Right cardiac atrium (tissue), 5 donors: ENCODE measurements at regions not wholly inside any gene's neighbourhood (a gene's known extent, or its start where the extent isn't known, plus 50 kb on each side); places are given as distances from the start of the nearest gene placed in this dataset.
"Not testable (repeated sequence)": the region's sequence is repeated elsewhere in the genome, so short reads cannot be mapped to it uniquely, and the experiment has no call there.

ENCODE experiments used
- ATAC-seq, 2 donors: fragments of 200-7000 bp; cut with Tn5 transposase; one replicate each; pipeline versions ENCODE4 v1.8.0 to v1.9.1; 2020; ENCODE audit warnings: moderate library complexity in 2 of 2, mild to moderate bottlenecking in 1 of 2
- DNase-seq, 3 donors: peaks; one replicate each; pipeline ENCODE4 v3.0.0-alpha.2; 2020
- H3K27ac ChIP-seq: one replicate; pipeline ENCODE4 v1.5.1; 2013; ENCODE audit warnings: mild to moderate bottlenecking, low read length, control low read depth, moderate library complexity
- H3K27me3 ChIP-seq: one replicate; pipeline ENCODE4 v1.6.1; 2013; ENCODE audit not compliant: control insufficient read depth, insufficient read depth
- H3K4me1 ChIP-seq: one replicate; pipeline ENCODE4 v1.6.1; 2013; ENCODE audit warnings: low read length; ENCODE audit not compliant: control insufficient read depth, insufficient read depth
- H3K4me3 ChIP-seq: one replicate; pipeline ENCODE4 v1.5.1; 2013; ENCODE audit warnings: low read length, control low read depth
- H3K9me3 ChIP-seq: one replicate; pipeline ENCODE4 v1.6.1; 2013; ENCODE audit warnings: low read length; ENCODE audit not compliant: control insufficient read depth
- WGBS: extraction: QIAGEN DNeasy Blood & Tissue Kit; methylation state at CpG from one replicate; pipeline ENCODE4 v1.1.7; 2013; 5-methylcytosine and 5-hydroxymethylcytosine counted together
- intact Hi-C, 4 donors: fragments of 100-400 bp; cut with DNase I; formaldehyde crosslinking; loops; one replicate each; pipeline versions ENCODE4 v1.11.0 to v1.14.0; 2022 to 2023
- donor health status: healthy with polysubstance abuse.
- donor health status: DM: no; HTN: yes; CAD: no.
- donor health status: DM: no; HTN: no; CAD: no.
- donor health status: DM: no; HTN: yes; CAD: no; lungs with severe emphysema.
- donor health status: DM: yes; HTN: yes; CAD: no.

- H3K27ac ChIP-seq, ATAC-seq, H3K9me3 ChIP-seq, intact Hi-C loops, DNase-seq, H3K4me3 ChIP-seq, H3K27me3 ChIP-seq, H3K4me1 ChIP-seq: not testable (repeated sequence)
- WGBS = 47% methylated on average over 5 of the region's 6 CpGs
Observed at GRCh38 chr1:120941066-120941465, 51.5 kb downstream of the PPIAL4A start.

GRCh38 chr1:120941836-120942217, 52.3 kb downstream of the PPIAL4A start:
- intact Hi-C loops, DNase-seq, H3K4me1 ChIP-seq, H3K9me3 ChIP-seq, H3K27ac ChIP-seq, H3K27me3 ChIP-seq, ATAC-seq: not testable (repeated sequence)
- H3K4me3 ChIP-seq = peak overlapping the region; percentile 39
- 3% methylated on average over 12 of the region's 12 CpGs for WGBS

GRCh38 chr1:120942218-120942944, 52.8 kb downstream of the PPIAL4A start:
- H3K4me1 ChIP-seq, H3K27me3 ChIP-seq, intact Hi-C loops, H3K9me3 ChIP-seq, H3K27ac ChIP-seq: not testable (repeated sequence)
- ATAC-seq (peak; percentile 92), DNase-seq (peak; percentile 67 to 78 (median 78))
- 3% methylated on average over 33 of the region's 34 CpGs for WGBS
- peak overlapping the region; percentile 39 for H3K4me3 ChIP-seq

- not testable (repeated sequence) for DNase-seq
- no CpG with 5 or more reads among the region's 9 CpGs for WGBS
Observed at GRCh38 chr1:120942945-120943319, 53.4 kb downstream of the PPIAL4A start.

GRCh38 chr1:120944691-120945090, 55.1 kb downstream of the PPIAL4A start:
- not testable (repeated sequence) for H3K27me3 ChIP-seq
- 90% methylated on average over 20 of the region's 20 CpGs for WGBS

More at GRCh38 chr1:120942945-120943319, 53.4 kb downstream of the PPIAL4A start:
- H3K4me3 ChIP-seq, ATAC-seq, H3K9me3 ChIP-seq, intact Hi-C loops, H3K27me3 ChIP-seq, H3K4me1 ChIP-seq, H3K27ac ChIP-seq: not testable (repeated sequence)

GRCh38 chr1:120945122-120945521, 55.6 kb downstream of the PPIAL4A start:
- H3K4me1 ChIP-seq, H3K9me3 ChIP-seq, H3K27me3 ChIP-seq, DNase-seq, ATAC-seq, intact Hi-C loops, H3K27ac ChIP-seq, H3K4me3 ChIP-seq: not testable (repeated sequence)
- 90% methylated on average over 8 of the region's 10 CpGs for whole genome bisulfite sequencing

More at GRCh38 chr1:120944691-120945090, 55.1 kb downstream of the PPIAL4A start:
- H3K9me3 ChIP-seq, H3K4me1 ChIP-seq, intact Hi-C loops, ATAC-seq, H3K4me3 ChIP-seq, DNase-seq, H3K27ac ChIP-seq: not testable (repeated sequence)

- 72% methylated on average over 4 of the region's 4 CpGs for WGBS
- H3K27me3 ChIP-seq, H3K4me3 ChIP-seq, H3K27ac ChIP-seq, H3K4me1 ChIP-seq, DNase-seq, H3K9me3 ChIP-seq, intact Hi-C loops, ATAC-seq: not testable (repeated sequence)
Observed at GRCh38 chr1:120947114-120947513, 57.5 kb downstream of the PPIAL4A start.

GRCh38 chr1:120949724-120950123, 60.2 kb downstream of the PPIAL4A start:
- H3K9me3 ChIP-seq = not testable (repeated sequence)
- WGBS = 92% methylated on average over 11 of the region's 11 CpGs

GRCh38 chr1:120950633-120951032, 61.1 kb downstream of the PPIAL4A start:
- H3K4me1 ChIP-seq, H3K27me3 ChIP-seq, H3K27ac ChIP-seq, intact Hi-C loops, ATAC-seq, DNase-seq, H3K4me3 ChIP-seq, H3K9me3 ChIP-seq: not testable (repeated sequence)
- 59% methylated on average over 1 of the region's 1 CpG for WGBS

More at GRCh38 chr1:120949724-120950123, 60.2 kb downstream of the PPIAL4A start:
- H3K4me3 ChIP-seq, DNase-seq, intact Hi-C loops, H3K27me3 ChIP-seq, H3K27ac ChIP-seq, ATAC-seq, H3K4me1 ChIP-seq: not testable (repeated sequence)

- H3K27me3 ChIP-seq, H3K27ac ChIP-seq, H3K4me3 ChIP-seq, ATAC-seq, H3K4me1 ChIP-seq, intact Hi-C loops, H3K9me3 ChIP-seq, DNase-seq: not testable (repeated sequence)
- WGBS = 90% methylated on average over 4 of the region's 4 CpGs
Observed at GRCh38 chr1:120951100-120951499, 61.5 kb downstream of the PPIAL4A start.

- H3K9me3 ChIP-seq, H3K27ac ChIP-seq, H3K4me3 ChIP-seq, DNase-seq, H3K4me1 ChIP-seq, H3K27me3 ChIP-seq, intact Hi-C loops: not testable (repeated sequence)
- ATAC-seq = peak in 1 of 2 donors; percentile 31
- WGBS = 14% methylated on average over 30 of the region's 38 CpGs
Observed at GRCh38 chr1:120952207-120952870, 62.8 kb downstream of the PPIAL4A start.
